Heart left ventricle (tissue), 16 donors: ENCODE measurements at regions not wholly inside any gene's neighbourhood (a gene's known extent, or its start where the extent isn't known, plus 50 kb on each side); places are given as distances from the start of the nearest gene placed in this dataset.

Source experiments
- ATAC-seq, 4 donors: fragments of 200-7000 bp; cut with Tn5 transposase; one replicate each; pipeline ENCODE4 v1.9.1; 2020 to 2022; ENCODE audit warnings: moderate library complexity in 4 of 4, mild to moderate bottlenecking in 3 of 4, moderate number of reproducible peaks in 1 of 4
- DNase-seq, 5 donors: peaks; one replicate each; pipeline ENCODE4 v3.0.0-alpha.2; 2020
- H3K27ac ChIP-seq, 12 donors: fragments of 200-600 bp; sonication (generic) in 4 of 12; one replicate each; pipeline versions ENCODE4 v1.5.0 to v1.8.0; 2016 to 2022; ENCODE audit warnings: mild to moderate bottlenecking in 2 of 12
- H3K27me3 ChIP-seq, 9 donors: fragments of 200-600 bp; sonication (generic) in 2 of 9; one replicate each; pipeline versions ENCODE4 v1.5.1 to v1.8.0; 2016 to 2022; ENCODE audit warnings: mild to moderate bottlenecking in 3 of 9
- H3K36me3 ChIP-seq, 9 donors: fragments of 200-600 bp; sonication (generic) in 2 of 9; one replicate each; pipeline versions ENCODE4 v1.5.0 to v1.8.0; 2018 to 2022; ENCODE audit warnings: mild to moderate bottlenecking in 2 of 9
- H3K4me1 ChIP-seq, 12 donors: fragments of 200-600 bp; sonication (generic) in 4 of 12; one replicate each; pipeline versions ENCODE4 v1.5.0 to v1.8.0; 2016 to 2022; ENCODE audit warnings: mild to moderate bottlenecking in 3 of 12
- H3K4me3 ChIP-seq, 12 donors: fragments of 200-600 bp; sonication (generic) in 4 of 12; one replicate each; pipeline versions ENCODE4 v1.5.0 to v1.8.0; 2017 to 2022; ENCODE audit warnings: mild to moderate bottlenecking in 9 of 12, moderate library complexity in 4 of 12
- H3K9me3 ChIP-seq, 12 donors: fragments of 200-600 bp; sonication (generic) in 4 of 12; one replicate each; pipeline versions ENCODE4 v1.5.0 to v1.8.0; 2016 to 2022; ENCODE audit warnings: mild to moderate bottlenecking in 1 of 12
- CTCF ChIP-seq, 12 donors: fragments of 200-600 bp; sonication (generic) in 4 of 12; IDR thresholded peaks; one replicate each; pipeline versions ENCODE4 v1.5.0 to v1.8.0; 2018 to 2022; ENCODE audit warnings: antibody characterized with exemption in 12 of 12, mild to moderate bottlenecking in 5 of 12
- POLR2A ChIP-seq, 2 donors: fragments of 450-650 bp; IDR thresholded peaks; one replicate each; pipeline ENCODE4 v1.6.1; 2017; ENCODE audit warnings: antibody characterized with exemption in 2 of 2, mild to moderate bottlenecking in 2 of 2, moderate library complexity in 2 of 2
- WGBS, 4 donors: extraction: QIAGEN DNeasy Blood & Tissue Kit in 2 of 4; methylation state at CpG; one replicate each; pipeline versions ENCODE4 v1.1.5 to v1.1.7; 2013 to 2018; 5-methylcytosine and 5-hydroxymethylcytosine counted together
- intact Hi-C, 10 donors: fragments of 100-400 bp; cut with DNase I; formaldehyde crosslinking; loops; one replicate each; pipeline versions ENCODE4 v1.11.1 to v1.14.2; 2022
- donor health status: ischemic (EF 13 %, LVEDD 7.1; RV severe dilation, severe dysfunction).
- donor health status: healthy with polysubstance abuse.
- donor health status: DM: no; HTN: yes; CAD: no.
- donor health status: DM: no; HTN: no; CAD: no.
- donor health status: ischemic (EF 25% LVEDD 6.9; RV normal size, moderate dysfunction).
- donor health status: ischemic (EF 25% LVEDD 5.7; RV mildly dilated, moderate dysfunction).
- donor health status: healthy.
- donor health status: DM: yes; HTN: yes; CAD: no.
- donor health status: ischemic (EF 35%, LVEDD 5.7; RV mildly dilated, moderate dysfunction).
- donor health status: nonischemic (EF 11% LVEDD 7.7; RV severe dilation, severe dysfunction).
- donor health status: DM: yes; HTN: yes; CAD: no.
- donor health status: PGD.
- donor health status: ischemic (EF 29% LVEDD 5.4; RV normal size, mild dysfunction).
- donor health status: nonischemic (EF 23%, LVEDD 6.1; RV moderate dilation, normal function).

GRCh38 chr7:41257660-41258059 is 445.2 kb downstream of the INHBA start:
- Histone ChIP-seq H3K36me3 (no peaks in the 10 kb centered on the region), H3K9me3 (peaks cover 0 to 6% (median 0%) of the 10 kb centered on the region in 12 donors), H3K4me1 (peaks cover 0 to 3% (median 0%) of the 10 kb centered on the region in 12 donors), H3K27ac (no peak overlapping the region), H3K27me3 (no peaks in the 10 kb centered on the region), H3K4me3 (no peak overlapping the region)
- no peak for TF ChIP-seq POLR2A (IDR thresholded peaks at IDR 0.05)
- TF ChIP-seq CTCF (IDR thresholded peaks at IDR 0.05) = no peak
- no peak for ATAC-seq
- WGBS, 4 donors = 78 to 83% (median 79%) methylated on average over 4 of the region's 4 CpGs
- no peak for DNase-seq
- intact Hi-C loops = no loop called here

- H3K9me3 ChIP-seq = peaks cover 0 to 6% (median 0%) of the 10 kb centered on the region in 12 donors
- no peaks in the 10 kb centered on the region for H3K36me3 ChIP-seq
- H3K27ac ChIP-seq = no peak overlapping the region
- WGBS, 4 donors = 47 to 73% (median 60%) methylated on average over 5 of the region's 5 CpGs
- intact Hi-C loops = no loop called here
- no peaks in the 10 kb centered on the region for H3K27me3 ChIP-seq
- H3K4me3 ChIP-seq = no peak overlapping the region
- ATAC-seq (no peak), DNase-seq (no peak)
- TF ChIP-seq POLR2A (IDR thresholded peaks at IDR 0.05) (no peak), CTCF (IDR thresholded peaks at IDR 0.05) (no peak)
- peaks cover 0 to 3% (median 0%) of the 10 kb centered on the region in 12 donors for H3K4me1 ChIP-seq
Measured at GRCh38 chr7:41256186-41256945, 446.5 kb downstream of the INHBA start.

- intact Hi-C loops = no loop called here
- peaks cover 0 to 6% (median 0%) of the 10 kb centered on the region in 12 donors for H3K9me3 ChIP-seq
- H3K36me3 ChIP-seq = no peaks in the 10 kb centered on the region
- TF ChIP-seq POLR2A (IDR thresholded peaks at IDR 0.05) = no peak
- TF ChIP-seq CTCF (IDR thresholded peaks at IDR 0.05) = no peak
- no peaks in the 10 kb centered on the region for H3K27me3 ChIP-seq
- peaks cover 0 to 3% (median 0%) of the 10 kb centered on the region in 12 donors for H3K4me1 ChIP-seq
- H3K4me3 ChIP-seq = no peak overlapping the region
- no peak for ATAC-seq
- no peak for DNase-seq
- 47 to 71% (median 53%) methylated on average over 2 of the region's 2 CpGs for WGBS, 4 donors
- H3K27ac ChIP-seq = no peak overlapping the region
Measured at GRCh38 chr7:41255716-41256115, 447.2 kb downstream of the INHBA start.

GRCh38 chr7:41255113-41255512 is 447.8 kb downstream of the INHBA start:
- TF ChIP-seq POLR2A (IDR thresholded peaks at IDR 0.05) (no peak), CTCF (IDR thresholded peaks at IDR 0.05) (no peak)
- ATAC-seq (no peak), DNase-seq (no peak)
- 70 to 98% (median 95%) methylated on average over 3 of the region's 3 CpGs for WGBS, 4 donors
- peaks cover 0 to 3% (median 0%) of the 10 kb centered on the region in 12 donors for H3K4me1 ChIP-seq
- H3K27me3 ChIP-seq = no peaks in the 10 kb centered on the region
- peaks cover 0 to 6% (median 0%) of the 10 kb centered on the region in 12 donors for H3K9me3 ChIP-seq
- no peak overlapping the region for H3K4me3 ChIP-seq
- intact Hi-C loops = no loop called here
- H3K27ac ChIP-seq = no peak overlapping the region
- no peaks in the 10 kb centered on the region for H3K36me3 ChIP-seq
